ENCODE measurements at regions not wholly inside any gene's neighbourhood (a gene's known extent, or its start where the extent isn't known, plus 50 kb on each side); places are given as distances from the start of the nearest gene placed in this dataset.

DNA sequence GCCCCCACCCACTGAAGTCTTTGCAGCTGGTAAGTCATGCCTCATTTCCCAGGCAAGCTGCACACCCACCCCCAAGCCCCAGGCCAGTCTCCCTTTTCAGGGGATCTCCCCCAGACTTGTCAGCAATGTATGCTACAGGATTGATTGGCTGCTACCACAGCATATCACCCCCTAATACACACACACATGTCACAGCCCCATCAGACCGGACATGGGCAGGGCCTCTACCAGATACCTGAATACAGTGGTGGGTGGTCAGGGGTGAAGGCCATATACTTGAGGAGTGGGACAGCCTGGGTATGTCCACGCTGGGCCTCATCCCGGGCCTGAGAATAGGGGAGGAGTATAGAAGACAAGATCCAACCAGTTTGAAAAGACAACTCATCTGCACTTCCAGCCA lies 63.4 kb upstream of the ARAP3 start:
- DNase-seq, result no peak

DNA sequence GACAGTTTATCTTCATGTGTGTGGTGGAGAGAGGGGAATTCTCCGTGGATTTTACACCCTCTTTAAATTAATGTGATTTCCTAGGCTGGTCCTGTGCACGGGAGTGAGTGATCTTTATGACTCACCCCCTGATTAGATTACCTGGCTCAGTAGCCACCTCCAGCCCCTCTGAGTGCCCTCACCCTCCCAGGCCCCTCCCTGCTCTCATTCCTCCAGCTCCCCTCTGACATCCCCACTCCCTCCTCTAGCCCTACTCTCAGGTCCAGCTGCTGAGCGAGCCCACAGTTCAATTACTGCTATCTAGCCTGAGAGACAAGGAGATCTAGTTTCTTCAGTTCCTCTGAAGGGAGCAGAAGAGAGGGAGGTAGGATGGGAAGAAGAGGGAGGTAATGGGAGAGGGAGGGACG lies 61.8 kb upstream of the ARAP3 start:
- DNase-seq, result no peak

DNA sequence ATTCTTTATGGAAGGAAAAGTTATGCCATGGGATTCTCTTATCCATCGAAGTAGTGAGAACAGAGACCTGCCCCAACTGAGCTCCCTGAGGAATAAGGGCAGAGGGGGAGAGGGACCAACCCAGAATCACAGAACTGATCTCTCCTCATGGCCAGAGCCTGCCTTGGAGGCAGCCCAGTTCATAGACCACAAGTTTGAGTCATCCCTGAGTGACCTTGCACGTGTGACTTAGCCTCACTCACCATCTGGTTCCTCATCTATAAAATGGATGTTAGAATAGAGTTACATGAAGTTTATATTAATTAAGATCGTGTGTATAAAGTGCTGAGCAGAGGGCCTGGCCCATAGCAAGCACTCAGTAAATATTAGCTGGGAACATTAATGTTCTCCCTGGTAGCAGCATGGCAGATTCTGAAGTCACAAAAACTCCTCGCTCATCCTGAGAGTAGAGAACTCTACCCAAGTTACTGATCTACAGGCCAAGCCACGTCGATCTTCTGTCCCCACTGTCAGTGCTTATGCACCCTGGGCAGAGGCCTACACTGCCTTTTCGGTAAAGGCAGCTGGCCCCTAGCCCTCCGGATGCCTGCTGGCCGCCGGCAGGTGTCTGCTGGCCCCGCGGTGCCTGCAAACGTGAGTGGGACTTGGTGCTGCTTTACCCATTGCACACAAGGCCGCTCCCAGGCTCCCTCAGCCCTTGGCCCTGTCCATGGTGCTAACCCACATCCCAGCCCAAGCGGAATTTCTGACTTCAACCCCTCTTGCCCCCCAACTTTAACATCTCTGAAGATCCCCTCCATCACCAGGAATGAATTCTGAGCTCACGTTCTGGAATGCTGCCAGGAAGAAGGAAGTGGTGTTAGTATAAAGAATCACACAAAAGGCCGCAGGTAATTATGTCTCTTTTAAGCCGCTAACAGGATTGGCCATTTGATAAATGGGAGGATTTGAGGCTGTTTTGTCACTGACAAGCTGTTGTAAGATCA lies 61.1 kb upstream of the ARAP3 start:
- DNase-seq, result no peak

DNA sequence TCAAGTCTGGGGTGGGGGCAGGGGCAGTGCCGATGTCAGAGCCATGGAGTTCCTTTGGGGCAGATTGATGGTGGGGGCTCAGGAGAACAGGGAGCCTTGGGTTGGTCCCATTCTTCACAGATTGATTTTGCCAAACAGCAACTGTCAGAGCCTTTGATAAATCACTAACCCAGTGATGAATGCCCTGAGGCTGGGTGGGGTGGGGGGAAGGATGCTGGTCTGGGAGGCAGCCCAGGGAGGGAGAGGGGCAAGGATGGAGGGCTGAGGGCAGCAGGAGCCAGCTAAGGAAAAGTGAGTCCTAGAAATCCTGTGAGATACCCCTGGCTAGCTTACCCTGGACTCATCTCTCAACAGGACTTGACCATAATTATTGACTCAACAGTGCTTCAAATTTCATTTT lies 60.1 kb upstream of the ARAP3 start:
- no peak for DNase-seq

DNA sequence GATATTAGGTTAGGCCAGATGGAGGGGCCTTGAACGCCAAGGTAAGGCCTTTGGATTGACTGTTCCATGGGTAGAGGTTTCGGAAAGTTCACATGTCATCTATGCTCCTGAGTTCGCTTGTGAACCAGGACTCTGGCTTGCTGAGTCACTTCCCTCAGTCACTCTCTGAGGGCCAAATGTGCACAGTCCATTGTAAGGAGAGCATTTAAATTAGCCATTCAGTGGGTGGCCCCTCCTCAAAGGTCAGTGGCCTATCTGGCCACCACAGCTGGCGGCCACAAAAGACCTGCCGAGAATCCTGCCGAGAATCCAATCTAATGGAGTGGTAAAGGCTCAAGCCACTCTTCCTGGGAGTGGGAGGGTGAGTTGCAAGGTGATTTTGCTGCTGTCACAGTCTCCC lies 58.9 kb upstream of the ARAP3 start:
- DNase-seq, result no peak

DNA sequence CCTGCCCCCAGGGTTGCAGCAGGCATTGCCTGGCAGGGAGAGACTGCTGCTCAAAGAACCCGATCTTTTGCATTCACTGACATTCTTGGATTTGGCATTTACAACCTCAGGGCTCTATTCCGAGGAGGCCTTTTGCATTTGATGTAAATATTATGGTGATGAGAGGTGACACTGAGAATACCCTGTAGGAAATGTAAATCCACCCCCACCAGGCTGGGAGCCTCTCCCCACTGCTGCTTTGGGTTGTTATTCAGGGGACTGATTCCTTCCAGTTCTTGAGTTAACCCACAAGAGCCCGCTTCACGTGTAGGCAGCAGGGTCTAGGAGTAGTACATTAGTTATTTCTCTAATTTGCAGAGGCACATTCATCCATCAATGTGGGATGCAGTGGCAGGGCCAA lies 55.5 kb upstream of the ARAP3 start:
- DNase-seq, result no peak

DNA sequence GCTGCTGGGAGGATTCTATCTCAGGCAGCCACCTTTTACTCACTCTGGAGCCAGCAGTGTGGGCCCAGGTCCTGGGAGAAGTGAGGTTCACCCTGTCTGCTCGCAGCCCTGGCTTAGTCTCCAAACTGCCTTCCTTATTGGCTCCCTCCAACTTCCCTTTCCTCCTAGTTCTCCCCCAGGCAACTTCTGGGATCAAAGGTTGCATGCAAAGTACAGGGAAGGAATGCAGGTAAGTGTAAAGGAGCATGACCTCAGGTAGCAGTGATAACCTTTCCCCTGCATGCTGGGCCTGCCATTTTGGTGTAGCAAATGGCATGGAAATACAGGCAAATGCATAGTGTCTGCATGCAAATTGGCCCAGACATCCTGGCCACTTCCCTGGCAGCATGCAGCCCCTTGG lies 53.8 kb upstream of the ARAP3 start:
- no peak for DNase-seq

DNA sequence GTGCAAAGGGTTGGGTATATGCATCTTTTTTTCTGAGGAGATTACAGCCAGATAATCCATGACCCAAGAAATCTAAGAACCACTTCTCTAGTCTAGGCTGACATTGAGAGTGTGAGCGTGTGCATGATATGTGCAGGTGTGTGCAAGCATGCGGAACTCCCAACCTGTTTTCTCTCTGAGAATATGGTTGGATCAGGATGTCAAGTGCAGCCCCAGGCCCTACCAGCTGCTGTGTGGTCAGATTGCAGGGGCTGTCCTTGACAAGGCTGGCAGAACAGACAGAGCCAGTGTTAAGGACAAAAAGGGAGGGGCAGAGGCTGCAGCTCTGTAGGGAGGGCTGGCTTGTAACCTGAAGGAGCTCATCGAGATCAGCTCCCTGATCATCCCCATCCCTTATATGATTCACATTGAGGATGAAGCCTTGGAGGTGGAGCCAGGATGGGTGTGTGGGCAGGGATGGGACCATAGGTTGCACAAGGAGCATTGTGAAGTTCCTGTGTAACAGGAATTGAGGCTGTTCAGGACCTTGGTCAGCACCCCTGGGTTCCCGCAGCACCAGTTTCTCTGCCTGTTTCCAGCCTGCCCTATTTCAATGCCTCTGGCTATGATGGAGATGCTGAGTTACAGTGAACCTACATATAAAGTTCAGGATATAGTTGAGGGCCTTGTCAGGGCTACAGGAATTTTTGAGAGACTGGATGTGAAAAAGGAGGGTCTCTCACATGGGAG lies 52.6 kb upstream of the ARAP3 start:
- DNase-seq, result peak; percentile 25

DNA sequence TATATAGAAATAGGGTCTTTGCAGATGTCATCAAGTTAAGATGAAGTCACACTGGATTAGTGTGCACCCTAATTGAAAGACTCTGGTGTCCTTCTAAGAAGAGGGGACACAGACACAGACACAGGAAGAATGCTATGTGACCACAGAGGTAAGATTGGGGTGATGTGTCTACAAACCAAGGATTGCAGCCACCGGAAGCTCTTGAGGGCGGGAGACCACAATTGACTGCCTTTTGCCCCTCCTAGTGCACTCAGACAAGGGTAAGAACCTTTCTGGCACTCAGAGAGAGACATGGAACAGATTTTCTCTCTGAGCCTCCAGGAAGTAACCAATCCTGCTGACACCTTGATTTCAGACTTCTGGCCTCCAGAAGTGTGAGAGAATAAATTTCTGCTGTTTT lies 51.2 kb upstream of the ARAP3 start:
- DNase-seq, result no peak

DNA sequence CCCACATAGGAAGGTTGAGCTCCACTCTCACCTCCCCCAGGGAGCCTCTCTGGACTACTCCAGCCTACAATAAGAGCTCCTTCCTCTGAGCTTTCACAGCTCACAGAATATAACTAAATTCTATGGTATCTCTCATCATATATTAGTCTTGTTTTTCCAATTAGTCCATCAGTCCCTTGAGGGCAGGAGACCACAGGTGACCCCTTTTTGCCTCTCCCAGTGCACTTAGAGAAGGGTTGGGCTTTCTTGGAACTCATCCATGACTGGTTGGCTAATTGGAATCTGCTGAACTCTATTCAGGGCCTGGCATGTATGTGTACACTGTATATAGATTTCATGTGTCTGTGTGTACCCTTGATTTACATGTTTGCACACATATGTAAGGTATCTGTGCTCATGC lies 50.4 kb upstream of the ARAP3 start:
- DNase-seq, result no peak
